GM12878 (cell line): ENCODE measurements at regions not wholly inside any gene's neighbourhood (a gene's known extent, or its start where the extent isn't known, plus 50 kb on each side); places are given as distances from the start of the nearest gene placed in this dataset.

Experiments
- ATAC-seq: fragments of 200-7000 bp; cut with Tn5 transposase; 3 replicates; pipeline ENCODE4 v1.9.1; 2020; ENCODE audit warnings: mild to moderate bottlenecking, moderate library complexity
- BruUV-seq: library from RNA; stranded (reverse); fragments of 400-500 nt; replicated peaks from 2 replicates; lab custom pipeline; 2021; lab: Mats Ljungman, UMichigan
- CTCF ChIA-PET: fragments of 300-600 bp; sonication (Branson Sonifier 250); formaldehyde crosslinking; extraction: SDS; loops from one replicate; lab custom pipeline; 2021; ENCODE audit warnings: inconsistent platforms; lab: Yijun Ruan, JAX
- POLR2A ChIA-PET: fragments of 350-600 bp; formaldehyde crosslinking; extraction: SDS; loops from one replicate; lab custom pipeline; 2021; ENCODE audit warnings: inconsistent platforms; lab: Charles Lee
- RAD21 ChIA-PET: fragments of 300-600 bp; sonication (Branson Sonifier 250); formaldehyde crosslinking; loops from one replicate; lab custom pipeline; 2023; ENCODE audit warnings: antibody characterized with exemption; ENCODE audit not compliant: unreplicated experiment; lab: Charles Lee
- SMC1A ChIA-PET: fragments of 300-600 bp; sonication (Branson Sonifier 250); formaldehyde crosslinking; loops from one replicate; lab custom pipeline; 2023; ENCODE audit not compliant: unreplicated experiment, uncharacterized antibody; lab: Charles Lee
- DNase-seq: peaks from one replicate; pipeline ENCODE4 v3.0.0-alpha.2; 2011; ENCODE audit warnings: low read depth, low spot score
- FAIRE-seq: peaks from 3 replicates; lab custom pipeline; 2011; peaks lifted over from hg19 to GRCh38; lab: Jason Lieb, UNC
- H2AFZ ChIP-seq: 2 replicates; pipeline ENCODE4 v1.6.0; 2011; ENCODE audit warnings: low read depth, low read length, control low read depth; ENCODE audit not compliant: control insufficient read depth
- H3K27ac ChIP-seq: 2 replicates; pipeline ENCODE4 v1.5.1; 2011; ENCODE audit warnings: control low read depth; ENCODE audit not compliant: control insufficient read depth, insufficient read depth
- H3K27me3 ChIP-seq, 2 experiments: replicated peaks in 1 of 2; 2 replicates each; pipeline versions ENCODE4 v1.6.0 to v1.6.1; 2011; ENCODE audit warnings: low read length in 1 of 2; ENCODE audit not compliant: control insufficient read depth in 2 of 2, insufficient read depth in 2 of 2
- H3K36me3 ChIP-seq, 2 experiments: 2 replicates each; pipeline ENCODE4 v1.5.1; 2011; ENCODE audit warnings: low read length in 1 of 2; ENCODE audit not compliant: control insufficient read depth in 2 of 2, insufficient read depth in 2 of 2
- H3K4me1 ChIP-seq: 2 replicates; pipeline ENCODE4 v1.6.1; 2011; ENCODE audit warnings: mild to moderate bottlenecking, low read length, moderate library complexity, mixed read lengths; ENCODE audit not compliant: control insufficient read depth, insufficient read depth
- H3K4me2 ChIP-seq: 2 replicates; pipeline ENCODE4 v1.6.0; 2011; ENCODE audit warnings: control low read depth; ENCODE audit not compliant: control insufficient read depth, insufficient read depth
- H3K4me3 ChIP-seq: fragments of 200-600 bp; sonication (generic); 2 replicates; pipeline ENCODE4 v1.5.1; 2016
- H3K79me2 ChIP-seq: 2 replicates; pipeline ENCODE4 v1.6.0; 2011; ENCODE audit warnings: low read length; ENCODE audit not compliant: control insufficient read depth, insufficient read depth
- H3K9ac ChIP-seq: 2 replicates; pipeline ENCODE4 v1.8.0; 2011; ENCODE audit warnings: low read length, control low read depth, mixed read lengths; ENCODE audit not compliant: control insufficient read depth, insufficient read depth
- H3K9me3 ChIP-seq: replicated peaks from 3 replicates; pipeline ENCODE4 v1.5.1; 2011; ENCODE audit warnings: mild to moderate bottlenecking, low read length; ENCODE audit not compliant: control insufficient read depth, insufficient read depth
- H4K20me1 ChIP-seq: 2 replicates; pipeline ENCODE4 v1.6.0; 2011; ENCODE audit not compliant: control insufficient read depth, insufficient read depth
- IKZF1 ChIP-seq: fragments of 450-650 bp; conservative IDR thresholded peaks from 2 replicates; pipeline ENCODE4 v1.6.1; 2017; ENCODE audit warnings: antibody characterized with exemption, mild to moderate bottlenecking
- IKZF2 ChIP-seq, 2 experiments: fragments of 450-650 bp; IDR thresholded peaks; 2 replicates each; pipeline ENCODE4 v1.6.1; 2017; ENCODE audit warnings: mild to moderate bottlenecking in 2 of 2, moderate library complexity in 2 of 2
- RAD21 ChIP-seq: IDR thresholded peaks from 2 replicates; pipeline ENCODE4 v1.6.1; 2011; ENCODE audit warnings: mild to moderate bottlenecking, low read depth, low read length, moderate library complexity; ENCODE audit not compliant: insufficient read depth
- RB1 ChIP-seq: fragments of 450-650 bp; formaldehyde crosslinking; IDR thresholded peaks from 2 replicates; pipeline ENCODE4 v1.6.1; 2017; ENCODE audit warnings: mild to moderate bottlenecking, borderline replicate concordance
- RELA ChIP-seq: fragments of 450-650 bp; IDR thresholded peaks from 2 replicates; pipeline ENCODE4 v1.8.0; 2014; ENCODE audit warnings: borderline replicate concordance; ENCODE audit not compliant: partially characterized antibody
- SMARCA5 ChIP-seq: fragments of 450-650 bp; IDR thresholded peaks from 2 replicates; pipeline ENCODE4 v1.6.1; 2017; ENCODE audit warnings: mild to moderate bottlenecking
- SMC3 ChIP-seq: IDR thresholded peaks from 2 replicates; pipeline ENCODE4 v1.6.1; 2011; ENCODE audit warnings: low read length, improper control_type of control experiment, borderline replicate concordance
- TBL1XR1 ChIP-seq: IDR thresholded peaks from 2 replicates; pipeline ENCODE4 v1.6.1; 2012; ENCODE audit warnings: low read depth, low read length, improper control_type of control experiment
- YY1 ChIP-seq: IDR thresholded peaks from 2 replicates; pipeline ENCODE4 v1.6.1; 2011; ENCODE audit warnings: low read depth, mild to moderate bottlenecking, low read length
- WGBS: methylation state at CpG from one replicate; pipeline ENCODE4 v1.1.6; 2016; ENCODE audit warnings: low lambda C conversion rate; ENCODE audit not compliant: insufficient replicate concordance, insufficient coverage; ENCODE audit errors: missing lambda C conversion rate; 5-methylcytosine and 5-hydroxymethylcytosine counted together
- in situ Hi-C: fragments of 300-500 bp; cut with MboI; formaldehyde crosslinking; loops from 9 replicates; pipeline ENCODE4 v1.14.3; 2018; ENCODE audit warnings: mixed read lengths
- intact Hi-C: fragments of 100-400 bp; cut with micrococcal nuclease; formaldehyde crosslinking; loops from one replicate; pipeline ENCODE4 v1.14.2; 2022; ENCODE audit not compliant: unreplicated experiment
- TF ChIP-seq, protein P1 (sequence below): fragments of 450-650 bp; IDR thresholded peaks from 2 replicates; pipeline ENCODE4 v1.6.1; 2017; ENCODE audit warnings: low read depth, mild to moderate bottlenecking, moderate library complexity
- TF ChIP-seq, protein P2 (sequence below): IDR thresholded peaks from 2 replicates; pipeline ENCODE4 v1.6.1; 2011; ENCODE audit warnings: low read depth, low read length, improper control_type of control experiment, borderline replicate concordance
- TF ChIP-seq, protein P3 (sequence below): IDR thresholded peaks from 2 replicates; pipeline ENCODE4 v1.6.1; 2011; ENCODE audit warnings: low read depth, mild to moderate bottlenecking, low read length, moderate library complexity, borderline replicate concordance; ENCODE audit errors: extremely low read depth
- TF ChIP-seq, protein P4 (sequence below): fragments of 450-650 bp; IDR thresholded peaks from 2 replicates; pipeline ENCODE4 v1.6.1; 2017; ENCODE audit warnings: mild to moderate bottlenecking, moderate library complexity

DNA sequence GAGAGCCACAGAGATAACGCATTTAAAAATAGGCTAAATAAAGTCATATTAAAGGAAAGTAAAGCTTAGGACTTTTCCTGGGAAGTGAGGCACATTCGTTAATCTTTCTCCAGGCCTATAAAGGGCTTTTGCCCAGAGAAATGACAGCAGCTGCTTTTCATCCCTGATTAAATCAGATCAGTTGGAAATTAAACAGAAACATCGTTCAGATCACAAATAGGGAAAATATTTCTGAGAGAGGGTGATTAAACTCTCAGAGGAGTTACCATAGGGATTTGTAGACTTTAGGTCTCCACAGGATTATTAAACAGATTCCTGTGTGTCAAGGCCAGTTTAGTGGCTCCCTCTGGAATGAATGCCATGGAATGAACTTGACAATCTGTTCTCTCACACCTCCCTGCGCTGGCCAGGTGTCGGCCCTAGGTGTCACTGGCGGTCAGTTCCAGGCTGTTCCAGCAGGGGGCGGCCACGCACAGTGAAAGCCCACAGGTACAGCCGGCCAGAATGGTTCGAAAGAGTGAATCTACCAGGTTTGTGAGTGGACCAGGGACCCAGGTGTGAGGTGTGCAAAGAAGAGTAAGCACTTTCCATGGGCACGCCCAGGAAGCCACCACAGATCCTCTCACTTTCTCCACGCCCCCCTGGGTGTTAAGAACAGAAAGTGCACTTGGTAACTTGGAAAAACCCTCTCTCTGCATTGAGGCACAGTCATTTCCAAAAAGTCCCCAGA lies 253.0 kb upstream of the RASGRP1 start:
- ChIA-PET SMC1A (no interaction called here), RAD21 (interaction anchor here (2.3 kb wide), 1 partner anchor 110 kb away, joined by 9 read pairs; no protein-coding TSS in a partner anchor), CTCF (interaction anchor here (0.7 to 2.0 kb wide), 13 partner anchors 9 to 939 kb away, joined by 3 to 12 read pairs (median 5); partner anchors contain the start of gene THBS1), POLR2A (no interaction called here)
- no peak overlapping the region for H3K27ac ChIP-seq
- H3K79me2 ChIP-seq, result no peaks in the 10 kb centered on the region
- peak; percentile 36 for DNase-seq
- H3K36me3 ChIP-seq, result no peaks in the 10 kb centered on the region
- H3K4me2 ChIP-seq, result no peak overlapping the region
- no TSS peak for BruUV-seq
- peak; percentile 76 for FAIRE-seq
- 0 out of 2 replicates have a peak overlapping the region, but pooled peaks have one; percentile 30 for H2AFZ ChIP-seq
- H4K20me1 ChIP-seq, result no peaks in the 10 kb centered on the region
- intact Hi-C loops (loop anchor here (2.0 kb wide), 2 partner anchors 763 to 939 kb away; partner anchors contain the start of gene THBS1), in situ Hi-C loops (loop anchor here (25.0 kb wide), 1 partner anchor 770 kb away; the partner anchor contains the start of gene THBS1)
- no peak overlapping the region for H3K4me3 ChIP-seq
- no peak overlapping the region for H3K9ac ChIP-seq
- peak; percentile 97 for ATAC-seq
- no peaks in the 10 kb centered on the region for H3K9me3 ChIP-seq
- H3K27me3 ChIP-seq, result peaks cover 0 to 2% of the 10 kb centered on the region in 2 experiments; a peak in 1 of 4 replicates
- WGBS, result 17% methylated on average over 12 of the region's 12 CpGs
- no peaks in the 10 kb centered on the region for H3K4me1 ChIP-seq
- TF ChIP-seq, protein P1, sequence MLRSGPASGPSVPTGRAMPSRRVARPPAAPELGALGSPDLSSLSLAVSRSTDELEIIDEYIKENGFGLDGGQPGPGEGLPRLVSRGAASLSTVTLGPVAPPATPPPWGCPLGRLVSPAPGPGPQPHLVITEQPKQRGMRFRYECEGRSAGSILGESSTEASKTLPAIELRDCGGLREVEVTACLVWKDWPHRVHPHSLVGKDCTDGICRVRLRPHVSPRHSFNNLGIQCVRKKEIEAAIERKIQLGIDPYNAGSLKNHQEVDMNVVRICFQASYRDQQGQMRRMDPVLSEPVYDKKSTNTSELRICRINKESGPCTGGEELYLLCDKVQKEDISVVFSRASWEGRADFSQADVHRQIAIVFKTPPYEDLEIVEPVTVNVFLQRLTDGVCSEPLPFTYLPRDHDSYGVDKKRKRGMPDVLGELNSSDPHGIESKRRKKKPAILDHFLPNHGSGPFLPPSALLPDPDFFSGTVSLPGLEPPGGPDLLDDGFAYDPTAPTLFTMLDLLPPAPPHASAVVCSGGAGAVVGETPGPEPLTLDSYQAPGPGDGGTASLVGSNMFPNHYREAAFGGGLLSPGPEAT, result peak; percentile 37; the same call in 1 of the 2 replicates
- TF ChIP-seq TBL1XR1 (no peak), SMARCA5 (peak; percentile 81), IKZF2 (IDR thresholded peaks at IDR 0.05) (peak; percentile 27 to 32; a peak in 1 of 4 replicates), IKZF1 (0 out of 2 replicates have a peak, but pooled peaks have one; percentile 22), SMC3 (peak; percentile 65; the same call in 1 of the 2 replicates), RB1 (0 out of 2 replicates have a peak, but pooled peaks have one; percentile 58), RELA (peak; percentile 38), YY1 (peak; percentile 30; the same call in 1 of the 2 replicates), RAD21 (peak; percentile 77)
- TF ChIP-seq, protein P2, sequence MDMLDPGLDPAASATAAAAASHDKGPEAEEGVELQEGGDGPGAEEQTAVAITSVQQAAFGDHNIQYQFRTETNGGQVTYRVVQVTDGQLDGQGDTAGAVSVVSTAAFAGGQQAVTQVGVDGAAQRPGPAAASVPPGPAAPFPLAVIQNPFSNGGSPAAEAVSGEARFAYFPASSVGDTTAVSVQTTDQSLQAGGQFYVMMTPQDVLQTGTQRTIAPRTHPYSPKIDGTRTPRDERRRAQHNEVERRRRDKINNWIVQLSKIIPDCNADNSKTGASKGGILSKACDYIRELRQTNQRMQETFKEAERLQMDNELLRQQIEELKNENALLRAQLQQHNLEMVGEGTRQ, result no peak
- TF ChIP-seq, protein P3, sequence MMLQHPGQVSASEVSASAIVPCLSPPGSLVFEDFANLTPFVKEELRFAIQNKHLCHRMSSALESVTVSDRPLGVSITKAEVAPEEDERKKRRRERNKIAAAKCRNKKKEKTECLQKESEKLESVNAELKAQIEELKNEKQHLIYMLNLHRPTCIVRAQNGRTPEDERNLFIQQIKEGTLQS, result no peak
- TF ChIP-seq, protein P4, sequence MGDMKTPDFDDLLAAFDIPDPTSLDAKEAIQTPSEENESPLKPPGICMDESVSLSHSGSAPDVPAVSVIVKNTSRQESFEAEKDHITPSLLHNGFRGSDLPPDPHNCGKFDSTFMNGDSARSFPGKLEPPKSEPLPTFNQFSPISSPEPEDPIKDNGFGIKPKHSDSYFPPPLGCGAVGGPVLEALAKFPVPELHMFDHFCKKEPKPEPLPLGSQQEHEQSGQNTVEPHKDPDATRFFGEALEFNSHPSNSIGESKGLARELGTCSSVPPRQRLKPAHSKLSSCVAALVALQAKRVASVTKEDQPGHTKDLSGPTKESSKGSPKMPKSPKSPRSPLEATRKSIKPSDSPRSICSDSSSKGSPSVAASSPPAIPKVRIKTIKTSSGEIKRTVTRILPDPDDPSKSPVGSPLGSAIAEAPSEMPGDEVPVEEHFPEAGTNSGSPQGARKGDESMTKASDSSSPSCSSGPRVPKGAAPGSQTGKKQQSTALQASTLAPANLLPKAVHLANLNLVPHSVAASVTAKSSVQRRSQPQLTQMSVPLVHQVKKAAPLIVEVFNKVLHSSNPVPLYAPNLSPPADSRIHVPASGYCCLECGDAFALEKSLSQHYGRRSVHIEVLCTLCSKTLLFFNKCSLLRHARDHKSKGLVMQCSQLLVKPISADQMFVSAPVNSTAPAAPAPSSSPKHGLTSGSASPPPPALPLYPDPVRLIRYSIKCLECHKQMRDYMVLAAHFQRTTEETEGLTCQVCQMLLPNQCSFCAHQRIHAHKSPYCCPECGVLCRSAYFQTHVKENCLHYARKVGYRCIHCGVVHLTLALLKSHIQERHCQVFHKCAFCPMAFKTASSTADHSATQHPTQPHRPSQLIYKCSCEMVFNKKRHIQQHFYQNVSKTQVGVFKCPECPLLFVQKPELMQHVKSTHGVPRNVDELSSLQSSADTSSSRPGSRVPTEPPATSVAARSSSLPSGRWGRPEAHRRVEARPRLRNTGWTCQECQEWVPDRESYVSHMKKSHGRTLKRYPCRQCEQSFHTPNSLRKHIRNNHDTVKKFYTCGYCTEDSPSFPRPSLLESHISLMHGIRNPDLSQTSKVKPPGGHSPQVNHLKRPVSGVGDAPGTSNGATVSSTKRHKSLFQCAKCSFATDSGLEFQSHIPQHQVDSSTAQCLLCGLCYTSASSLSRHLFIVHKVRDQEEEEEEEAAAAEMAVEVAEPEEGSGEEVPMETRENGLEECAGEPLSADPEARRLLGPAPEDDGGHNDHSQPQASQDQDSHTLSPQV, result peak; percentile 71; the same call in 1 of the 2 replicates
